Gastroesophageal sphincter (tissue), 4 donors: ENCODE measurements at regions not wholly inside any gene's neighbourhood (a gene's known extent, or its start where the extent isn't known, plus 50 kb on each side); places are given as distances from the start of the nearest gene placed in this dataset.
"Not testable (repeated sequence)": the region's sequence is repeated elsewhere in the genome, so short reads cannot be mapped to it uniquely, and the experiment has no call there.

Experiments
- ATAC-seq: fragments of 150-250 bp; one replicate; pipeline ENCODE4 v1.9.1; 2016; ENCODE audit warnings: mild to moderate bottlenecking, moderate library complexity
- H3K27ac ChIP-seq, 4 donors: fragments of 200-600 bp; sonication (generic) in 3 of 4; 1 replicate in 3 of 4; 2 replicates in 1 of 4; pipeline ENCODE4 v1.5.1; 2016 to 2019
- H3K27me3 ChIP-seq: fragments of 200-600 bp; sonication (generic); one replicate; pipeline ENCODE4 v1.5.1; 2019
- H3K36me3 ChIP-seq, 2 donors: fragments of 200-600 bp; sonication (generic); one replicate each; pipeline ENCODE4 v1.5.1; 2019; ENCODE audit warnings: control low read depth in 1 of 2
- H3K4me1 ChIP-seq, 3 donors: fragments of 200-600 bp; sonication (generic); 1 replicate in 2 of 3; 2 replicates in 1 of 3; pipeline ENCODE4 v1.5.1; 2016 to 2019; ENCODE audit warnings: control low read depth in 2 of 3
- H3K4me3 ChIP-seq, 2 donors: fragments of 200-600 bp; sonication (generic); one replicate each; pipeline ENCODE4 v1.5.1; 2019; ENCODE audit warnings: mild to moderate bottlenecking in 1 of 2, moderate library complexity in 1 of 2
- H3K9me3 ChIP-seq, 3 donors: fragments of 200-600 bp; sonication (generic); one replicate each; pipeline ENCODE4 v1.5.1; 2017 to 2019; ENCODE audit warnings: control low read depth in 2 of 3
- EP300 ChIP-seq: sonication (generic); formaldehyde crosslinking; IDR thresholded peaks from one replicate; pipeline ENCODE4 v1.6.1; 2017; ENCODE audit warnings: antibody characterized with exemption, mild to moderate bottlenecking
- POLR2A ChIP-seq, 2 donors: fragments of 450-650 bp; IDR thresholded peaks; one replicate each; pipeline ENCODE4 v1.6.1; 2017; ENCODE audit warnings: antibody characterized with exemption in 2 of 2, mild to moderate bottlenecking in 2 of 2, moderate library complexity in 1 of 2
- POLR2AphosphoS5 ChIP-seq: sonication (generic); formaldehyde crosslinking; IDR thresholded peaks from one replicate; pipeline ENCODE4 v1.6.1; 2017; ENCODE audit warnings: antibody characterized with exemption
- WGBS, 2 donors: methylation state at CpG; one replicate each; pipeline ENCODE4 v1.1.5; 2018; ENCODE audit warnings: low coverage in 1 of 2; 5-methylcytosine and 5-hydroxymethylcytosine counted together
- TF ChIP-seq, protein P1 (sequence below), 4 experiments: fragments of 200-600 bp in 2 of 4; fragments of 450-650 bp in 2 of 4; sonication (generic) in 1 of 4; IDR thresholded peaks; one replicate each; pipeline ENCODE4 v1.5.1; 2017 to 2019; ENCODE audit warnings: antibody characterized with exemption in 4 of 4, mild to moderate bottlenecking in 2 of 4, moderate library complexity in 2 of 4

DNA sequence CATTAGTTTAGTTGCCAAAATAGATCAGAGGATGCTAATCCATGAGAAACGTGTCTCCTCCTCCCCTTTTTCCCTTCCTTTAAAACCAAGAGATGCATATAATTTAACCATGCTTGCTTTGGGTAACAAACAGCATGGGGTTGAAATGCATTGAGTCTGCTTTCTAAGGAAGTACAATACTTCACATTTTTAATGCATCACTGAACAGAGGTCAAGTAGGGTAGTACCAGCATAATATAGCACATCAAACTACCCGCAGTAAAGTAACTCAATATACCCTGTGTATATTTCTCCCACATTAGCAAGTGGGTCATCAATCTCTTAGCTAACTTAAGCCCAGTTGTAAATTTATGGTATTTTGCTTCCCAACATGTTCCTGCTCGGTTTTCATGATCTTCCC lies 239.3 kb upstream of the SEMA3C start:
- no peaks in the 10 kb centered on the region for H3K27me3 ChIP-seq

DNA sequence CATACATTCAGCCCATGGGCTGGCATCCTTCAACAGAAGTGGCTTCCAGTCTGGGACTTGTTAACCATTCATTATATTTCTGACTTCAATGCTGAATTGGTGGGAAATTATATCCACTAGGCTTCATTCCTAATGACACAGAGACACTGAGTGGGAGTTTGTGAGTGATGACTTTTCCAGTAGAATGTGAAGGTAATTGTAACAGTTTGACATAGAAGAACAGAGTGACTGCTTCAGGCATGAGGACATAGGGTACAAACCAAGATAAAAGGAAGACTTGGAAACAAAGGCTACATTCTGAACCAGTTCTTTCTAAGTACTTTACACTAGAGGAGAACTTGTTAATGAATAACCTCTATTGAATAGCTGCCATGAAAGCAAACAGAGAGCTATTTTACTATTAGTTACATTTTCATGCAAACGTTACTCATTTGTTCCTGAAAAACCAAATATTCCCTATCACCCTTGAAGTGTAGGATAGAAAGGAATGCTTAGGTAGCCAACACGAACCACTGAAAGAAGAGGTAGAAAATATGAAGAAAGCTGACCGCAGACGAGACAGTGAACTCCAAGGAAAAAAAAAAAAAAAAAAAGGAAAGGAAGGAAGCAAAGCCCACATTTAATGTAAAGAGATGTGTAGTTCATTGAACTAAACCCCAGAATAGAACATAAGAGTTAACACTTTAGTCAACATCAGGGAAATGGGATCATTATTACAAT lies 237.0 kb upstream of the SEMA3C start:
- no peak for ATAC-seq
- Histone ChIP-seq H3K4me1 (no peaks in the 10 kb centered on the region), H3K27ac (no peak overlapping the region), H3K27me3 (no peaks in the 10 kb centered on the region), H3K9me3 (no peaks in the 10 kb centered on the region), H3K4me3 (no peak overlapping the region), H3K36me3 (no peaks in the 10 kb centered on the region)
- TF ChIP-seq POLR2A (IDR thresholded peaks at IDR 0.05), result no peak
- no peak for TF ChIP-seq EP300
- TF ChIP-seq, protein P1, sequence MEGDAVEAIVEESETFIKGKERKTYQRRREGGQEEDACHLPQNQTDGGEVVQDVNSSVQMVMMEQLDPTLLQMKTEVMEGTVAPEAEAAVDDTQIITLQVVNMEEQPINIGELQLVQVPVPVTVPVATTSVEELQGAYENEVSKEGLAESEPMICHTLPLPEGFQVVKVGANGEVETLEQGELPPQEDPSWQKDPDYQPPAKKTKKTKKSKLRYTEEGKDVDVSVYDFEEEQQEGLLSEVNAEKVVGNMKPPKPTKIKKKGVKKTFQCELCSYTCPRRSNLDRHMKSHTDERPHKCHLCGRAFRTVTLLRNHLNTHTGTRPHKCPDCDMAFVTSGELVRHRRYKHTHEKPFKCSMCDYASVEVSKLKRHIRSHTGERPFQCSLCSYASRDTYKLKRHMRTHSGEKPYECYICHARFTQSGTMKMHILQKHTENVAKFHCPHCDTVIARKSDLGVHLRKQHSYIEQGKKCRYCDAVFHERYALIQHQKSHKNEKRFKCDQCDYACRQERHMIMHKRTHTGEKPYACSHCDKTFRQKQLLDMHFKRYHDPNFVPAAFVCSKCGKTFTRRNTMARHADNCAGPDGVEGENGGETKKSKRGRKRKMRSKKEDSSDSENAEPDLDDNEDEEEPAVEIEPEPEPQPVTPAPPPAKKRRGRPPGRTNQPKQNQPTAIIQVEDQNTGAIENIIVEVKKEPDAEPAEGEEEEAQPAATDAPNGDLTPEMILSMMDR (IDR thresholded peaks at IDR 0.05), result no peak
- no peak for TF ChIP-seq POLR2AphosphoS5
- WGBS, 2 donors, result 61 to 63% methylated on average over 4 of the region's 4 CpGs

More for the DNA sequence above, 239.3 kb upstream of the SEMA3C start:
- Histone ChIP-seq H3K4me3 (no peak overlapping the region), H3K4me1 (no peaks in the 10 kb centered on the region), H3K9me3 (no peaks in the 10 kb centered on the region), H3K36me3 (no peaks in the 10 kb centered on the region), H3K27ac (no peak overlapping the region)
- TF ChIP-seq, protein P1 (IDR thresholded peaks at IDR 0.05), result no peak
- no peak for TF ChIP-seq POLR2AphosphoS5
- no peak for TF ChIP-seq POLR2A (IDR thresholded peaks at IDR 0.05)
- TF ChIP-seq EP300, result no peak
- WGBS, 2 donors, result 60 to 63% methylated on average over 3 of the region's 3 CpGs
- ATAC-seq, result no peak

DNA sequence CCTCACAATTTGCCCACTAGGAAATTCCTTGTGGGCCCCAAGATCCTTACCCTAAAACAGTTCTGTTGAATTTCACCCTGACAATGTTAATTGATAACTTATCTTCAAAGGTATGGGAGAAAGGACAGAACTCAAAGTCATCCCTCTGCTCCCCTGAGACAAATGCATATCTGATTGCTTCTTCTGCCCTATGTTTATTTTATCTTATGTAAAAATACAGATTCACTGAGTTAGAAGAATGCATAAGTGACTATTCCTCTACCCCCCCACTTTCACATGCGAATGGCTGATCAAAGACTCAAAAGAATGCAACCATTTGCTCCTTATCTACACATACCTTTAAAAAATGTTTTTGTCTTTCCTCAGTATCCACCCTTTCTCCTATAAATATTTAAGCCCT lies 235.7 kb upstream of the SEMA3C start:
- no peak for ATAC-seq
- Histone ChIP-seq H3K27me3 (no peaks in the 10 kb centered on the region), H3K27ac (no peak overlapping the region), H3K9me3 (no peaks in the 10 kb centered on the region), H3K4me1 (no peaks in the 10 kb centered on the region), H3K36me3 (no peaks in the 10 kb centered on the region), H3K4me3 (no peak overlapping the region)
- TF ChIP-seq POLR2A (IDR thresholded peaks at IDR 0.05) (no peak), EP300 (no peak), POLR2AphosphoS5 (no peak)
- TF ChIP-seq, protein P1 (IDR thresholded peaks at IDR 0.05), result no peak
- WGBS, 2 donors, result 89 to 92% methylated on average over 1 of the region's 1 CpG

DNA sequence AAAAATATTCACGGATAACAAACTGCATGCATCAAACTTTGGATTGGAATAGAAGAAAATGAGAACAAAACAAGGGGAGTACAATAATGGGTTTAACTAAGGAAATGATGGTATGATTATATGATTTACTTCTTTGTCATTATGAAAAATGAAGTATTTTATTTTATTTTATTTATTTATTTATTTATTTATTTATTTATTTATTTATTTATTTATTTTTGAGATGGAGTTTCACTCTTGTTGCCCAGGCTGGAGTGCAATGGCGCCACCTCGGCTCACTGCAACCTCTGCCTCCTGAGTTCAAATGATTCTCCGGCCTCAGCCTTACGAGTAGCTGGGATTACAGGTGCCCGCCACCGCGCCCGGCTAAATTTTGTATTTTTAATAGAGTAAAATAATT lies 234.1 kb upstream of the SEMA3C start:
- H3K27ac ChIP-seq, H3K4me1 ChIP-seq, ATAC-seq, H3K9me3 ChIP-seq, H3K36me3 ChIP-seq, H3K4me3 ChIP-seq, H3K27me3 ChIP-seq: not testable (repeated sequence)
- WGBS, 2 donors, result 87 to 100% methylated on average over 2 to 6 of the region's 9 CpGs

DNA sequence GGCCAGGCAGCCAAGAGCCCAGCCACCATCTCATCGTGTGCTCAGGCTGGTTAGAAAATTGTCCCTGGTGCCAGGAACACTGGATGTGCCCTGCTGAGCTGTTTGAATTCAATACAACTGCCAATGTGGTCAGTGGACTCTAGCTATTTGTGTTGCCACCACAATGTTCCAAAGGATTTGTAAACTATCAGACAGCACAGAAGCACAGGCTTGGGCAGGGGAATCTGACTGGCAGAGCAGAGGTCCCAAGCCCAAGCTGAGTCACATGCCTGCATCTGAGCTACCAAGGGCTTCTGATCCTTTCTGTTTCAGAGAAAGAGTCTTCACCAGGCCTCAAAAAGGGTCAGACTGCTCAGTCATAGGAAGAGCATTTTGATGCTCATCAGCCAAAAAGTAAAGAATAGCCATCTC lies 232.1 kb upstream of the SEMA3C start:
- no peak overlapping the region for H3K27ac ChIP-seq
- 56 to 60% methylated on average over 1 of the region's 1 CpG for WGBS, 2 donors
- no peaks in the 10 kb centered on the region for H3K9me3 ChIP-seq
- no peaks in the 10 kb centered on the region for H3K27me3 ChIP-seq
- H3K36me3 ChIP-seq, result no peaks in the 10 kb centered on the region
- ATAC-seq, result no peak
- no peak overlapping the region for H3K4me3 ChIP-seq
- no peaks in the 10 kb centered on the region for H3K4me1 ChIP-seq
- TF ChIP-seq EP300 (no peak), POLR2A (IDR thresholded peaks at IDR 0.05) (no peak), POLR2AphosphoS5 (no peak)
- TF ChIP-seq, protein P1 (IDR thresholded peaks at IDR 0.05), result no peak
